ENCODE measurements at regions not wholly inside any gene's neighbourhood (a gene's known extent, or its start where the extent isn't known, plus 50 kb on each side); places are given as distances from the start of the nearest gene placed in this dataset.

GRCh38 chr10:8752146-8752843, 697.8 kb downstream of the GATA3 start:
- no peak overlapping the region for H3K4me3 ChIP-seq (ENCODE audit: low read depth, low read length)
- no peak for TF ChIP-seq CTCF (IDR thresholded peaks at IDR 0.05; ENCODE audit: borderline replicate concordance, insufficient read depth, low read depth, low read length)

GRCh38 chr10:8758029-8758428, 703.5 kb downstream of the GATA3 start:
- no peak overlapping the region for H3K4me3 ChIP-seq (ENCODE audit: low read depth, low read length)
- TF ChIP-seq CTCF (IDR thresholded peaks at IDR 0.05; ENCODE audit: borderline replicate concordance, insufficient read depth, low read depth, low read length), result no peak

- no peak for TF ChIP-seq CTCF (IDR thresholded peaks at IDR 0.05; ENCODE audit: borderline replicate concordance, insufficient read depth, low read depth, low read length)
- H3K4me3 ChIP-seq (ENCODE audit: low read depth, low read length), result no peak overlapping the region
These were observed 712.4 kb downstream of the GATA3 start for GRCh38 chr10:8766899-8767298.

- no peak for TF ChIP-seq CTCF (IDR thresholded peaks at IDR 0.05; ENCODE audit: borderline replicate concordance, insufficient read depth, low read depth, low read length)
- no peak overlapping the region for H3K4me3 ChIP-seq (ENCODE audit: low read depth, low read length)
These were observed 713.1 kb downstream of the GATA3 start for GRCh38 chr10:8767591-8767990.

- no peak overlapping the region for H3K4me3 ChIP-seq (ENCODE audit: low read depth, low read length)
- TF ChIP-seq CTCF (IDR thresholded peaks at IDR 0.05; ENCODE audit: borderline replicate concordance, insufficient read depth, low read depth, low read length), result no peak
These were observed 713.9 kb downstream of the GATA3 start for GRCh38 chr10:8768341-8768740.

GRCh38 chr10:8768852-8769251, 714.4 kb downstream of the GATA3 start:
- no peak for TF ChIP-seq CTCF (IDR thresholded peaks at IDR 0.05; ENCODE audit: borderline replicate concordance, insufficient read depth, low read depth, low read length)
- no peak overlapping the region for H3K4me3 ChIP-seq (ENCODE audit: low read depth, low read length)

- no peak for TF ChIP-seq CTCF (IDR thresholded peaks at IDR 0.05; ENCODE audit: borderline replicate concordance, insufficient read depth, low read depth, low read length)
- no peak overlapping the region for H3K4me3 ChIP-seq (ENCODE audit: low read depth, low read length)
These were observed 722.6 kb downstream of the GATA3 start for GRCh38 chr10:8776926-8777622.

Measured in GM12875 (cell line).